ENCODE measurements at regions not wholly inside any gene's neighbourhood (a gene's known extent, or its start where the extent isn't known, plus 50 kb on each side); places are given as distances from the start of the nearest gene placed in this dataset.

- Histone ChIP-seq H3K27ac (no peak overlapping the region), H3K27me3 (no peaks in the 10 kb centered on the region), H3K4me1 (no peaks in the 10 kb centered on the region), H3K4me3 (no peak overlapping the region), H3K36me3 (no peaks in the 10 kb centered on the region), H3K9me3 (no peaks in the 10 kb centered on the region)
- no peak for TF ChIP-seq CTCF (IDR thresholded peaks at IDR 0.05)
- 56 to 62% methylated on average over 2 of the region's 2 CpGs for WGBS, 2 donors
- no peak for DNase-seq (ENCODE audit: low spot score in 2 of 2)
Measured at GRCh38 chr4:138301536-138301935, 59.4 kb upstream of the SLC7A11 start.

- TF ChIP-seq CTCF (IDR thresholded peaks at IDR 0.05), result no peak
- no peak for TF ChIP-seq EP300 (IDR thresholded peaks at IDR 0.05)
- no peak for TF ChIP-seq POLR2A (IDR thresholded peaks at IDR 0.05)
- no peaks in the 10 kb centered on the region for H3K9me3 ChIP-seq
- H3K27ac ChIP-seq, result no peak overlapping the region
- DNase-seq (ENCODE audit: low spot score in 2 of 2), result no peak
- no peaks in the 10 kb centered on the region for H3K4me1 ChIP-seq
- no peak overlapping the region for H3K4me3 ChIP-seq
- H3K36me3 ChIP-seq, result no peaks in the 10 kb centered on the region
- no peaks in the 10 kb centered on the region for H3K27me3 ChIP-seq
Measured at GRCh38 chr4:138300616-138301015, 58.5 kb upstream of the SLC7A11 start.

GRCh38 chr4:138299881-138300280, 57.7 kb upstream of the SLC7A11 start:
- Histone ChIP-seq H3K4me3 (no peak overlapping the region), H3K9me3 (no peaks in the 10 kb centered on the region), H3K27me3 (no peaks in the 10 kb centered on the region), H3K27ac (no peak overlapping the region), H3K36me3 (no peaks in the 10 kb centered on the region), H3K4me1 (no peaks in the 10 kb centered on the region)
- TF ChIP-seq CTCF (IDR thresholded peaks at IDR 0.05), result no peak
- no peak for TF ChIP-seq EP300 (IDR thresholded peaks at IDR 0.05)
- no peak for TF ChIP-seq POLR2A (IDR thresholded peaks at IDR 0.05)
- 86 to 91% methylated on average over 5 of the region's 5 CpGs for WGBS, 2 donors
- DNase-seq (ENCODE audit: low spot score in 2 of 2), result no peak

- DNase-seq (ENCODE audit: low spot score in 2 of 2), result no peak
- H3K4me3 ChIP-seq, result no peak overlapping the region
- no peak for TF ChIP-seq EP300 (IDR thresholded peaks at IDR 0.05)
- no peak for TF ChIP-seq POLR2A (IDR thresholded peaks at IDR 0.05)
- TF ChIP-seq CTCF (IDR thresholded peaks at IDR 0.05), result no peak
- no peaks in the 10 kb centered on the region for H3K36me3 ChIP-seq
- 89 to 92% methylated on average over 1 of the region's 1 CpG for WGBS, 2 donors
- no peaks in the 10 kb centered on the region for H3K9me3 ChIP-seq
- no peaks in the 10 kb centered on the region for H3K27me3 ChIP-seq
- no peak overlapping the region for H3K27ac ChIP-seq
- H3K4me1 ChIP-seq, result no peaks in the 10 kb centered on the region
Measured at GRCh38 chr4:138298866-138299265, 56.7 kb upstream of the SLC7A11 start.

GRCh38 chr4:138298431-138298830, 56.3 kb upstream of the SLC7A11 start:
- no peak overlapping the region for H3K27ac ChIP-seq

GRCh38 chr4:138297743-138298405, 55.7 kb upstream of the SLC7A11 start:
- Histone ChIP-seq H3K9me3 (no peaks in the 10 kb centered on the region), H3K4me3 (no peak overlapping the region), H3K4me1 (no peaks in the 10 kb centered on the region), H3K36me3 (no peaks in the 10 kb centered on the region), H3K27me3 (no peaks in the 10 kb centered on the region), H3K27ac (no peak overlapping the region)
- 62 to 69% methylated on average over 3 of the region's 3 CpGs for WGBS, 2 donors
- DNase-seq (ENCODE audit: low spot score in 2 of 2), result no peak
- no peak for TF ChIP-seq EP300 (IDR thresholded peaks at IDR 0.05)
- TF ChIP-seq POLR2A (IDR thresholded peaks at IDR 0.05), result no peak
- TF ChIP-seq CTCF (IDR thresholded peaks at IDR 0.05), result no peak

More at GRCh38 chr4:138298431-138298830, 56.3 kb upstream of the SLC7A11 start:
- no peaks in the 10 kb centered on the region for H3K27me3 ChIP-seq
- H3K36me3 ChIP-seq, result no peaks in the 10 kb centered on the region
- H3K9me3 ChIP-seq, result no peaks in the 10 kb centered on the region
- no peak for DNase-seq (ENCODE audit: low spot score in 2 of 2)
- WGBS, 2 donors, result 79 to 88% methylated on average over 1 of the region's 1 CpG
- TF ChIP-seq EP300 (IDR thresholded peaks at IDR 0.05), result no peak
- TF ChIP-seq POLR2A (IDR thresholded peaks at IDR 0.05), result no peak
- H3K4me3 ChIP-seq, result no peak overlapping the region
- H3K4me1 ChIP-seq, result no peaks in the 10 kb centered on the region
